ENCODE measurements at regions not wholly inside any gene's neighbourhood (a gene's known extent, or its start where the extent isn't known, plus 50 kb on each side); places are given as distances from the start of the nearest gene placed in this dataset.

- TF ChIP-seq, protein P1, sequence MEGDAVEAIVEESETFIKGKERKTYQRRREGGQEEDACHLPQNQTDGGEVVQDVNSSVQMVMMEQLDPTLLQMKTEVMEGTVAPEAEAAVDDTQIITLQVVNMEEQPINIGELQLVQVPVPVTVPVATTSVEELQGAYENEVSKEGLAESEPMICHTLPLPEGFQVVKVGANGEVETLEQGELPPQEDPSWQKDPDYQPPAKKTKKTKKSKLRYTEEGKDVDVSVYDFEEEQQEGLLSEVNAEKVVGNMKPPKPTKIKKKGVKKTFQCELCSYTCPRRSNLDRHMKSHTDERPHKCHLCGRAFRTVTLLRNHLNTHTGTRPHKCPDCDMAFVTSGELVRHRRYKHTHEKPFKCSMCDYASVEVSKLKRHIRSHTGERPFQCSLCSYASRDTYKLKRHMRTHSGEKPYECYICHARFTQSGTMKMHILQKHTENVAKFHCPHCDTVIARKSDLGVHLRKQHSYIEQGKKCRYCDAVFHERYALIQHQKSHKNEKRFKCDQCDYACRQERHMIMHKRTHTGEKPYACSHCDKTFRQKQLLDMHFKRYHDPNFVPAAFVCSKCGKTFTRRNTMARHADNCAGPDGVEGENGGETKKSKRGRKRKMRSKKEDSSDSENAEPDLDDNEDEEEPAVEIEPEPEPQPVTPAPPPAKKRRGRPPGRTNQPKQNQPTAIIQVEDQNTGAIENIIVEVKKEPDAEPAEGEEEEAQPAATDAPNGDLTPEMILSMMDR (IDR thresholded peaks at IDR 0.05) = no peak
- TF ChIP-seq POLR2A (IDR thresholded peaks at IDR 0.05) = no peak
Measured at GRCh38 chr1:215330426-215330825, 236.7 kb upstream of the KCTD3 start.
